ENCODE measurements at regions not wholly inside any gene's neighbourhood (a gene's known extent, or its start where the extent isn't known, plus 50 kb on each side); places are given as distances from the start of the nearest gene placed in this dataset.
"Not testable (repeated sequence)": the region's sequence is repeated elsewhere in the genome, so short reads cannot be mapped to it uniquely, and the experiment has no call there.

DNA sequence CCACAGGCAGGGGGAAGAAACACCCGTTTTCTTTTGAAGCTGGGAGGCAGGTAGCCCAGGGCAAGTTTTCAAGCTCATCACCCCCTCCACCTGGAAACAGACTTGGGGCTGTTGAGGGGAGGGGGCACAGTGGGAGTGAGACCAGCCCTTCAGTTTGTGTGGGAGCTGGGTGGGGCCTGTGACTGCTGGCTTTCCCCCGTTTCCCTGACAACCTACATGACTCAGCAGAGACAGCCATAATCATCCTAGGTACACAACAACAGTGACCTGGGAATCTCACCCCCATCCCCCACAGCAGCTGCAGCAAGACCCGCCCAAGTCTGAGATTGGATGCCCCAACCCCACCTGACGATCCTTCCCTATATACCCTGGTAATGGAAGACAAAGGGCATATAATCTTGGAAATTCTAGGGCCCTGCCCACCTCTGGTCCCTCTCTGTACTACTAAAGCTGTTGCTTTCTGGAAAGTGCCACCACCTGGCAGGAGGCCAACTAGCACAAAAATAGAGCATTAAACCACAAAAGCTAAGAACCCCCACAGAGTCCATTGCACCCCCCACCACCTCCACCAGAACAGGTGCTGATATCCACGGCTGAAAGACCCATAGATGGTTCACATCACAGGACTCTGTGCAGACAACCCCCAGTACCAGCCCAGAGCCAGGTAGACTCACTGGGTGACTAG, 422.2 kb upstream of the SGO1 start:
- no peak for DNase-seq

DNA sequence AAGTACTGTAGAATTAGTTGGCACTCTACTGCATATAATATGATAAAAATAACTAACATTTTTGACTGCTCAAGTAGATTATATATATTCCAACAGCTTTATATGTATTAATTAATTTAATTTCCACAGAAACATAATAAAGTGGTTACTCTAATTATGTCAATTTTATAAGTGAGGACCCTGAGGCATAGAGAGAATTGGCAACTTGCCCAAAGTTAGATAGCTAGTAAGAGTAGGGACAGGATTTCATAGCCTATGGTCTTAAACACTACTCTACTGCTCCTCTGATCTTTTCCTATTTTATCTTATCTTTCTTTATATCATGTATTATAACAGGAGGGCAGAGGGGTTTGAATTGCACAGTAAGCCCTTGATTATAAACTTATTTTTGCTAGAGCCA, 418.7 kb upstream of the SGO1 start:
- DNase-seq: no peak

DNA sequence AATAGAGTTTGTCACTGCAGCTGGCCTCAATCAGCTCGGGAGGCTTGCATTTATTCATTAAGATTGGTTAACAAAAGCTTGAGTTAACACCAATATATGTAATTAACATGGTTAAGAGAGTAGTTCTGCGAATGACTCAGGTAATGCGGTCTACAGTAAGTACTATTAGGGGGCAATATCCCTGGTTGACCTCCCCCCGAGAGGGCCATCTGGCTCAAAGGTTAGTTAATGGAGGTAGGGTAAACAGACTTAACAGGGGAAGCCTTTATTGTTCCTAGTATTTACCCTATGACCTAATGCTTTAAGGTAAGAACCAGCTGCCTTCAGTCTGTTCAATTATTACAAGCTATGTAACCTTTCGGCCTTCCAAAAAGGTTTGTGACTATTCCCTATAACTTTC, 403.3 kb upstream of the SGO1 start:
- no peak for DNase-seq

DNA sequence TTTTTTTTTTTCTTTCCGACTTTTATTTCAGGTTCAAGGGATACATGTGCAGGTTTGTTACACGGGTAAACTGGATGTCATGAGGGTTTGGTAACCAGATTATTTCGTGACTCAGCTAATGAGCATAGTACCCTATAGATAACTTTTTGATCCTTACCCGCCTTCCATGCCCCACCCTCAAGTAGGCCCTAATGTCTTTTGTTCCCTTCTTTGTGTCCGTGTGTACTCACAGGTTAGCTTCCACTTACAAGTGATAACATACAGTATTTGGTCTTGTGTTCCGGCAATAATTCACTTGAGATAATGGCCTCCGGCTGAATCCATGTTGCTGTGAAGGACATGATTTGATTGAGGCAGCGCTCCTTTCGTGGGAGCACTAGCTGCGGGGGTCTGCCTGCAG, 402.8 kb upstream of the SGO1 start:
- no peak for DNase-seq

DNA sequence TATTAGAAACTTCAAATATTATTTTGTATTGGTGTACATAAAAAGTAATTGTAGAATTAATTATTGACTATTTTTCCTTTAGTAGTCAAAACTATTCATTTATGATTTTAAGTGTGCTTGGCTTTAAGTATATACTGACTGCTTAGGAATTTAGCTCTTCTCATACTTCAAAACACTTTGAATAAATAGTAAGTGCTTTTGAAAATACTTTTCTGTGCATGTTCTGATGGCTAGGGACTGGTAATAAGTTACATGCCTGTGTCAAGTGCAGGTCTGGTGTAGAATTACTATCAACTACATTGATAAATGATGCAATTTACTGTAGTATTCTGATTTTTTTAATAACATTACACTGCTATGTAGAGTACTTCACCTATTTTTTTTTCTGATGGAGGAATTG, 397.6 kb upstream of the SGO1 start:
- DNase-seq: no peak

DNA sequence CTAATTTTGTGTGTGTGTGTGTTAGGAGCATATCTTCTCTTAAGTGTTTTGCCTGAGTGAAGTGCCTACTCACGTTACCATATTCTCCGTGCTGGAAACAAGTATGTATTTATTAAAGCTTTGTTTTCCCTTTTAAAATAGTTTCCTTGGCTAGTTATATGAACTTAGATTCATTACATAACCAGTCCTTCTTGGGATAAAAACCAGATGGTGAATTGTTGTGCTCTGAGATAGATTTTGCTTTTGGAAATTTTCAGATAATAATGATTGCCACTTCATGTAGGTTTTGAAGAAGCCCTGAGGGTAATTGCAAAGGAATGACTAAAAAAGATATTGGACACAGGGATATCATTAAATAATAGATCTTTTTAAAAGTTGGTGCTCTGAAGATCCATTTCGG, 390.2 kb upstream of the SGO1 start:
- no peak for DNase-seq

DNA sequence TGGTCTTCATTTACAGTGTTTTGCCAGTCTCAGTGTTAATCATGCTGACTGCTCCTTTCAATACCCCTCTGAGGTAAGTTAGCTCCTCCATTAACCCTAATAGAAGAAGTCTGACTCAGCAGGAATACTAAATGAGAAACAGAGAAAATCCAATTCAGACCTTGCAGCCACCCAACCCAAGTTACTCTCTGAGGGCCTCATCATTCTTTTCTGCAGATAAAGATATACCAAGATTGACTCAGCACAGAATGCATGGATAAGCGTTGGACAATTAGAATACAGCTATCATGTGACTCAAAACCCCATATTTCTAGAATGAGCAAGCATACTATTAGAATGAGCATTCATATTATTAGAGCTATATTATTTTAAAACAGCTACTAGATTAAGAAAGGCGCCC, 389.1 kb upstream of the SGO1 start:
- no peak for DNase-seq

DNA sequence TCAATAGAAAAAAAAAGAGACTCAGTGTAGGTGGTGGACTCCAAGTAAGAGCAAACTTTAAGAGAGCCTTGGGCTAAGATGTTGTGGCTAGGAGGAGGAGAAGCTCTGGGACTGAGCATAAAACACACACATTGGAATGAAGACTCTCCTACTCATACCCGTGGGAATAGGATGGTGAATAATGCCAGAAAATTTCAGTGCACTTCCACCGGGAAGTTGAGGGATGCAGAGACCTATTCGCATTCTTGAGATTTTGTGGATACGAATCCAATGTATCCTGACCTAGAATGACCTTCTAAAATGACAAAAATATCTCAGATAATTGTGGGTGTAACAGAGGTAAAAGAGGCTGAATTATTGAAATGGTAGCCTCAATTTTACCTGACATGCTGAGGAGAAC, 388.7 kb upstream of the SGO1 start:
- DNase-seq: no peak

DNA sequence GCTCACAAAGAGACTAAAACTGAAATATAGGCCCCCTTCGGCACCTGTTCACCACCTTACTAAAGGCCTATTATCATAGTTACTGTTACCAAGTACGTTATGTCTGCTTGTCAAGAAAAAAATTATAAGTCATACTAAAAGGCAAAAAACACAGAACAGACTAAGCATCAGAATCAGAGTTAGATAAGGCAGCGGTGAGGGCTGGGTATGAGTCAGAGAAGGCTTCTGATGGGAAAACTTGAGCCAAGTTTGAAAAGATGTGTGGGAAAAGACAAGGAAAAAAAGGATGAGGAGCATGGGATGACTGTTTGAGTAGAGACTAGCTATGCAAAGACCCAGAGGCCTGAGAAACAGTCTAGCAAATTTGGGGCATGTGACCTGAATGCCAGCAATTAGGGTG, 387.2 kb upstream of the SGO1 start:
- no peak for DNase-seq

DNA sequence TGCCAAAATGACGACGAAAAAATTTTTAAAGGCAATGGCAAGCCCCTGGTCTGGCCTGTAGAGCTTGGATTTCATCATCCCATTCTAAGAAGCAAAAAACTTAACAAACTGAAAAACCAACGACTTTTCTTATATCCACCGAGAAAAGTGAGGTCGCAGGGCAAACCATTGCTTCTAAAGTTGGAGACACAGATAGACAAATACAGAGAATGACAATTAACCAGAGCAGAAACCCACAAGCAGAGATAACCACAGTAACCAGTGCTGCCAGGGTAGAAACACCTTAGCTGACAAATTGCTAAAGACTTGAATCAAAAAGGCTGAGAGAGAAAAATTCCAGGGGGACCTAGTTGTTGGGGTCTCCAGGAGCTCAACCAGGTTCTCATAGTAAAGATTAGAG, 386.5 kb upstream of the SGO1 start:
- DNase-seq: no peak

DNA sequence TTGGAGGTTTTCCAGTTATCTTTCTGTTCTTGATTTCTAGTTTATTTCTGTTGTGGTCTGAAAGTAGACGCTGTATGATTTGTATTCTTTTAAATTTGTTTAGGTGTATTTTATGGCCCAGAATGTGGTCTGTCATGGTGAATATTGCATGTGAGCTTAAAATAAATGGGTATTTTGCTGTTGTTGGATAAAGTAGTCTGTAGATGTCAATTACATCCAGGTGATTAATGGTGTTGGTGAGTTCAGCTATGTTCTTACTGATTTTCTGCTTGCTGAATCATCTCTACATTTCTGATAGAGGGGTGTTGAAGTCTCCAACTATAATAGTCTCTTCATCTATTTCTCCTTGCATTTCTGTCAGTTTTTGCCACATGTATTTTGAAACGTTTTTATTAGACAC, 383.3 kb upstream of the SGO1 start:
- no peak for DNase-seq

DNA sequence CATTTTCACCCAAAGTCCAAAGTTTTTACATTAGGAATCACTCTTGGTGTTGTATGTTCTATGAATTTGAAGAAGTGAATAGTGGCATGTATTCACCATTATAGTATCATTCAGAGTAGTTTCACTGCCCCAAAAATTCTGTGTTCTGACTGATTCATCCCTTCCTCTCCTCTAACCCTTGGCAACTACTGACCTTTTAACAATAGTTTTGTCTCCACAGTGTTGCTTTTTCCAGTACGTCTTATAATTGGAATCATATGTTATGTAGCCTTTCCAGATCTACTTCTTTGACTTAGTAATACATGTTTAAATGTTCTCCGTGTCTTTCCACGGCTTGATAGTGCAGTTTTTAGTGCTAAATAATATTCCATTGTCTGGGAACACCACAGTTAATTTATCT, 379.0 kb upstream of the SGO1 start:
- no peak for DNase-seq

DNA sequence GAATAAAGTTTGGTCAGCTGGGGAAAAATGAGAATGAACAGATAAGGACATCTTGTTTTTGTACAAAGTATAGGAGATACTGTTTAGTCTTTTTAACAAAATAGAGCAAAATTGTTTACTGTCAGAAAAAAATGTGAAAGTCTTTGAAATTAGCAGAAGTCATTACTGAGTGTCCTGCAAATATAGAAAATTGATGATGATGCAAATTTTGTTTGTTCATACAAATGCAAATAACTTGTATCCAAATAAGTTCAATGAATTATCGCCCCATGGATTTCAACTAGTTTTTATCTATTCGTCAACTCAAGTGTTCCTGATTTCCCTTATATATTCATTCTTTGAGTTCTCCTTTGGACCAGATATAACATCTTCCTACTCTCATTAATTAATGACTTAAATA, 378.0 kb upstream of the SGO1 start:
- DNase-seq: no peak

DNA sequence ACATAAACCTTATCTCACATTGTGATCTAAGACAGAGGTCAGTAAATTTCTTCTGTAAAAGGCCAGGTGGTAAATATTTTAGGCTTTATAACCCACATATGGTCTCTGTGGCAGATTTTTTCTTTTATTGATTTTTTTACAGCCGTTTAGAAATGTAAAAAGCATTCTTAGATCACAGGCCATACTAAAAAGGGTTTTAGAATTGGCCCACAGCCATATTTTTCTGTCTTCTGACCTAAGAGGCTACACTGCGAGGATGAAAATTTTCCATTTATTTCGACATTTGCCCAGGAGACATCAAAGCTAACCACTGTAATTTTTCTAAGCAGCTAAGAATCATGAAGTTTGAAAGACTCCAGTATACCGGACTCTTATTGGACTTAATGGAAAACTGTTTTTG, 377.2 kb upstream of the SGO1 start:
- DNase-seq: no peak

DNA sequence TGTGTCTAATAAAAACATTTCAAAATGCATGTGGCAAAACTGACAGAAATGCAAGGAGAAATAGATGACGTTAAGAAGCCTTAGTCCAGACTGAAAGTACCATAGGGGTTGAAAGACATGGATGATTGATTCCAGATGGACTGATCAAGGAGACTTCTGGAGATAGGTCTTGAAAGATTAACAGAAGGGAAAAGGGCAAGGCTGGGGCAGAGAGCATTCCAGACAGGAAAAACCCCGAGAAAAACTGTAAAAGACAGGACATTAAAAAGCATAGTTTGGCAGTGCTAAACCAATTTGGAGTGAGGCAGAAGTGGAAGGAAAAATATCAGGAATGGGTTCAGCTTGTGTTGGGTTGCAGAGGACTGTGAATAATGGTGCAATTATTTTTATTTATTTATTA, 375.2 kb upstream of the SGO1 start:
- no peak for DNase-seq

DNA sequence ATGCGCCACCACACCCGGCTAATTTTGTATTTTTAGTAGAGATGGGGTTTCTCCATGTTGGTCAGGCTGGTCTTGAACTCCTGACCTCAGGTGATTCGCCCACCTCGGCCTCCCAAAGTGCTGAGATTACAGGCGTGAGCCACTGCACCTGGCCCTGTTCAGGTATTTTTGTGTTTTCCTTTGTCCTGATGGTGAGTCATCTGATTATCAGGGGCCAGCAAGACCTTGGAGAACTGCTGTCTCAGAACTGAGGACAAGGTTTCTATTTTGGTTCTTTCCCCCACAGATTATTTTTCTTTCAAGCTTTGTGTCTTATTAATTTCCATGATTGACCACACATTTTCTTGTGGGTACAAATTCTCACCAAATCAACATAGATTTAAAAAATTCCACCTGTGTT, 374.4 kb upstream of the SGO1 start:
- not testable (repeated sequence) for DNase-seq

DNA sequence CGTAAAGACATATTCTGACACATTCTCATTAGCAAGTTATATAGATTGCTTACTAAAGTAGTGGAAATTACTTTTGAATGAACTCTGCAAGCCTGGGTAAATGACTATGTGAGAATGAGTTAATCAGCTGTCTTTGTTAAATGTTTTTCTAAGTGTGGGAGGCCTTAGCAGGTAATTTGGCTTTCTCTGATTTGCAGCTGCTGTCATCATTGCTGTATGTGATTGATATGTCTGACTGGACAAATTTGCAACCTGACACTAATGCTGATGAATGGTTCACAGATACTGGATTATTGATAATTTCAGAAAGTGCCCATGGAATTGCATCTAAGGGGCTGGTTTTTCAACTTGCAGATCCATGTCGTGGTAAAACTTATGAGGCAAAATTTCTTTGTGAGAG, 372.2 kb upstream of the SGO1 start:
- no peak for DNase-seq

DNA sequence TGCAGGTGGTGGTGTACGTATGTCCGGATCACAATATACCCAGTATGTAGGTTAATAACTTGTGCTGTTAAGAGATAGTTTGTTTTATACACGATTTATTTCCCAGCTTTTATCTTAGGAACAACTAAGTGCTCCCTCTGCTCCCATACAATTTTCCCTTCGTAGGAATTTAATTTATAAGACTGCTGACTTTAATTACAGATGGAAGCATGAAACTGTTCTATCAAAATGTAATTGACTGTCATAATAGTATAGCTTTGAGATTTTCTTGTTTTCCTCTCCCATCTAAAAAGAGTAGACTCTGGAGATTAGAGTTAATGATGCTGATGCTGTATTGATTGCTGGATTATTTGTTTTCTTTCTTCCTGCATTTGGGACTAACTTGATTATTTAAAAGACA, 370.7 kb upstream of the SGO1 start:
- no peak for DNase-seq

DNA sequence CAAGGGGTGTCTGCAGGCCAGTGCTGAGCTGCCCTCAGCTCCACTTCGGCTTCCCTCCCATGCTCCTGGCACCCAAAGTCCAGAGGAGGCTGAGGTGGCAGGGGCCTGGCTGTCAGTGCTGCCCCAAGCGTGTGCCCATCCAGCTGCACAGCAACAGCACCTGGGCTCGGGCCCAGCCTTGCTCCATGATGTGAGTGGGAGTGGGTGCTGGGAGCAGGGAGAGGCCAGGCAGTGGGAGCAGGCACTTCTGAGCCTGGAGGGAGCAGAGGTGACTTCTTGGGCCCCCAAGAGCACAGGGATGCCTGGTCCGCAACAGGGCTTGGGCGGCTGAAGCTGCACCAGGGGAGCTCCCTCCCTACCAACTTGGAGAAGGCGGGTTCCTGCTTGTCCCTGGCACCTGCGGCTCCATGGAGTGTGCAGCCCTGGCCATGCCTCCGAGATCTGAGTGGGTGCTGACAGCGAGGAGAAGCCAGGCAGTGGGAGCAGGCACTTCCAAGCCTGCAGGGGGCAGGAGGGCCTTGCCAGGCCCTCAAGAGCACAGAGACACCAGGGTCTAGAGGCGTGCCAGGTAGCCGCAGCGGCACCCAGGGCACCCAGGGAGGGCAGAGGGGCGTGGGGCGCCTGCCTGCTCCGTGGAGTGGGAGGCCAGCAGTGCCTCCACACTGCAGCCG, 366.7 kb upstream of the SGO1 start:
- DNase-seq: no peak

DNA sequence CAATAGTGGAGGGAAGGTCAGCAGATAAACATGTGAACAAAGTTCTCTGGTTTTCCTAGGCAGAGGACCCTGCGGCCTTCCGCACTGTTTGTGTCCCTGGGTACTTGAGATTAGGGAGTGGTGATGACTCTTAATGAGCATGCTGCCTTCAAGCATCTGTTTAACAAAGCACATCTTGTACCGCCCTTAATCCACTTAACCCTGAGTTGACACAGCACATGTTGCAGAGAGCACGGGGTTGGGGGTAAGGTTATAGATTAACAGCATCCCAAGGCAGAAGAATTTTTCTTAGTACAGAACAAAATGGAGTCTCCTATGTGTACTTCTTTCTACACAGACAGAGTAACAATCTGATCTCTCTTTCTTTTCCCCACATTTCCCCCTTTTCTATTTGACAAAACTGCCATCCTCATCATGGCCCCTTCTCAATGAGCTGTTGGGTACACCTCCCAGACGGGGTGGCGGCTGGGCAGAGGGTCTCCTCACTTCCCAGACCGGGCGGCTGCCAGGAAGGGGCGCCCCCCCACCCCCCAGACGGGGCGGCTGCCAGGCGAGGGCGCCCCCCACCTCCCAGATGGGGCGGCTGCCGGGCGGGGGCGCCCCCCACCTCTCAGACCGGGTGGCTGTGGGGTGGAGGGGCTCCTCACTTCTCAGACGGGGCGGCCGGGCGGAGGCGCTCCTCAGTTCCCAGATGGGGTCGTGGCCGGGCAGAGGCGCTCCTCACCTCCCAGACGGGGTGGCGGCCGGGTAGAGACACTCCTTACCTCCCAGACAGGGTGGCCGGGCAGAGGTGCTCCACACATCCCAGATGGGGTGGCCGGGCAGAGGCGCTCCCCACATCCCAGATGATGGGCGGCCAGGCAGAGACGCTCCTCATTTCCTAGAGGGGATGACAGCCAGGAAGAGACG, 361.6 kb upstream of the SGO1 start:
- DNase-seq: not testable (repeated sequence)

DNA sequence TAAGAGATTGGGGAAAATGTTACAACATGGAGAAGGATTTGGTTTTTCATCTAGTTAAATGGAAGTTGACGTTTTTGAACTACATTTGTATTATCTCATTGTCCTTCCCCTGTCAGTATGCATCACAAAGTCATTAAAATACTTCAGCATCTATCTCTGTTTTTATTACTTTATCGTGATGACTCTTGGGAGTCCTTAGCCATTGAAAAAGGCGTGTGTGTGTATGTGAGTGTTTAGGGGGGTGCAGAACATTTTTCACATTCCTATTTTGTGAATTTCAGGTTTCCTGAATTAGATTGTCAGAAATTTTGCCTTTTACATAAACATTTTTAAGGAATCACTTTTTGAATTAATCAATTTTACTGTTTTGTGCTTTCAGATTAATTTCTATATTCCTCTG, 360.6 kb upstream of the SGO1 start:
- DNase-seq: no peak

DNA sequence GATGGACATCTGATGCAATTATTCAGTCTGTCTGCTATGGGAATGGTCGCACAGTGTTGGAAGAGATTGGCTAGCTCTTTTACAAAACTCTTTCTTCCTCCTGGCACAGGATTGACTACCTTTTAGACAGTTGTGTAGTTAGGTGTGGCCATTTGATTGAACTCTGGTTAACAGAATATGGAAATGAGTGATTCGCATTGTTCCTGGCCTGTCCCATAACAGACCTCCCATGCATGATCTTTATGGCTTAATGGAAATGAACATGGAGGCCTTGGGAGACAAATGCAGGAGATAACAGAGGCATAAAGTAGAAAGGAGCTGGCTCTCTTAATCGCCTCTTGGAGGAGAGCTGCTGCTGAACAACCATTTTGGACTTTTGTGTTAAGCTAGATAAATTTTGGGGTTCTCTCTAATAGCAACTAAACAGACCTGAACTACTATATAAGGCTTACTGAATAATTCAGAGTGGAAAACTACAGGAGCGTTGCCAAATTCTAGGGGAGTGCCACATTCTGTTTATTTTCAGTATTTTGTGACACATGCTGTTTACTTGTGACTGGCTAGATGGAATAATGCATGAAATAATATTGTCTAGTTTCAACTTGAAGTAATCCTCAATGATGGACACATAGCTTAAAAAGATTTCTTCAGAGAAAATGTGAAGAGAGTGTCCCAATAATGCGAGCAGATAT, 357.7 kb upstream of the SGO1 start:
- DNase-seq: no peak

DNA sequence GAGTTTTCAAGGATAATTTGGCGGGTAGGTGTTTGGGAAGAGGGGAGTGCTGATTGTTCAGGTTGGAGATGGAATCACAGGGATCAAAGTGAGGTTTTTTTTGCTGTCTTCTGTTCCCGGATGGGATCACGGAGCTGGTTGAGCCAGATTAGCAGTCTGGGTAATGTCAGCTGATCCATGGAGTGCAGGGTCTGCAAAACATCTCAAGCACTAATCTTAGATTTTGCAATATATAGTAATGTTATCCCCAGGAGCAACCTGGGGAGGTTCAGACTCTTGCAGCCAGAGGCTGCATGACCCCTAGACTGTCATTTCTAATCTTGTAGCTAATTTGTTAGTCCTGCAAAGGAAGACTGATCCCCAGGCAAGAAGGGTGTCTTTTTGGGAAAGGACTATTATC, 354.1 kb upstream of the SGO1 start:
- no peak for DNase-seq

DNA sequence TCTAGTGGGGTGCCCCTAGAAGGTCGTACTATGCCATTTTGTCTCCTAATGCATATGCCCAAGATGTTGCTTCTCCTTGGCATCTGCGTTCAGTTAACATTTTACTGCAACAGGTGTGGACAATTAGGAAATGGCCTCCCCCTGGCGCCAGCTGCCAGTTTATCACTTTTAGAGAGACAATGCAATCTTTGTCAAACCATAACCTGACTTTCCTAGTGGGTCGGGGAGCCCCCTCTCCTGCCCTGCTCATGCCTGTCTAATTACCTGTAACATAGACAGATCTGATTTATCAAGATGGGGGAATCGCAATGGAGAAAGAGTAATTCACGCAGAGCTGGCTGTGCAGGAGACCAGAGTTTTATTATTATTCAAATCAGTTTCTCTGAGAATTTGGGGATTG, 353.7 kb upstream of the SGO1 start:
- DNase-seq: no peak
